AG04449 (cell line): ENCODE measurements at regions not wholly inside any gene's neighbourhood (a gene's known extent, or its start where the extent isn't known, plus 50 kb on each side); places are given as distances from the start of the nearest gene placed in this dataset.

Experiments used
- CTCF ChIA-PET: fragments of 350-600 bp; formaldehyde crosslinking; extraction: SDS; loops from one replicate; lab custom pipeline; 2021; ENCODE audit warnings: antibody characterized with exemption; lab: Yijun Ruan, JAX
- POLR2A ChIA-PET: fragments of 400-600, 350-600 bp; formaldehyde crosslinking; extraction: SDS; loops from one replicate; lab custom pipeline; 2020; ENCODE audit warnings: antibody characterized with exemption, inconsistent platforms; lab: Yijun Ruan, JAX
- DNase-seq: peaks from one replicate; pipeline ENCODE4 v3.0.0-alpha.2; 2010; ENCODE audit warnings: low read depth, low spot score
- H3K4me3 ChIP-seq: 2 replicates; pipeline ENCODE4 v1.5.1; 2011; ENCODE audit warnings: low read depth, mild to moderate bottlenecking, control low read depth, low read length
- CTCF ChIP-seq: IDR thresholded peaks from one replicate; pipeline ENCODE4 v1.5.1; 2011; ENCODE audit warnings: mild to moderate bottlenecking, moderate library complexity, low read length, control low read depth, inconsistent platforms; ENCODE audit not compliant: insufficient read depth; ENCODE audit errors: missing control alignments

GRCh38 chr1:5508669-5509330, 483.4 kb downstream of the NPHP4 start:
- CTCF ChIA-PET, result interaction anchor here (0.7 to 9.0 kb wide), 5 partner anchors 14 to 474 kb away, joined by 3 to 164 read pairs (median 7); no protein-coding TSS in a partner anchor
- DNase-seq, result no peak
- H3K4me3 ChIP-seq, result no peak overlapping the region
- no peak for TF ChIP-seq CTCF
- POLR2A ChIA-PET, result no interaction called here

- no peak for TF ChIP-seq CTCF
- H3K4me3 ChIP-seq, result no peak overlapping the region
- CTCF ChIA-PET, result interaction anchor here (9.0 kb wide), 1 partner anchor 467 kb away, joined by 164 read pairs; no protein-coding TSS in a partner anchor
- DNase-seq, result no peak
- POLR2A ChIA-PET, result no interaction called here
These were observed 484.9 kb downstream of the NPHP4 start for GRCh38 chr1:5507340-5507739.

GRCh38 chr1:5506634-5507033, 485.6 kb downstream of the NPHP4 start:
- DNase-seq, result no peak
- ChIA-PET POLR2A (no interaction called here), CTCF (interaction anchor here (9.0 kb wide), 1 partner anchor 468 kb away, joined by 164 read pairs; no protein-coding TSS in a partner anchor)
- TF ChIP-seq CTCF, result no peak
- H3K4me3 ChIP-seq, result no peak overlapping the region

GRCh38 chr1:5505944-5506343, 486.3 kb downstream of the NPHP4 start:
- CTCF ChIA-PET, result interaction anchor here (9.0 kb wide), 1 partner anchor 469 kb away, joined by 164 read pairs; no protein-coding TSS in a partner anchor
- DNase-seq, result no peak
- TF ChIP-seq CTCF, result no peak
- no peak overlapping the region for H3K4me3 ChIP-seq
- POLR2A ChIA-PET, result no interaction called here

GRCh38 chr1:5504364-5504740, 487.9 kb downstream of the NPHP4 start:
- ChIA-PET POLR2A (no interaction called here), CTCF (interaction anchor here (0.7 to 1.0 kb wide), 2 partner anchors 10 to 471 kb away, joined by 3 to 4 read pairs; no protein-coding TSS in a partner anchor)
- DNase-seq, result no peak
- TF ChIP-seq CTCF, result no peak
- no peak overlapping the region for H3K4me3 ChIP-seq

GRCh38 chr1:5503556-5504363, 488.5 kb downstream of the NPHP4 start:
- CTCF ChIA-PET, result interaction anchor here (0.7 to 1.0 kb wide), 2 partner anchors 11 to 471 kb away, joined by 3 to 4 read pairs; no protein-coding TSS in a partner anchor
- no peak overlapping the region for H3K4me3 ChIP-seq
- POLR2A ChIA-PET, result no interaction called here
- TF ChIP-seq CTCF, result no peak
- DNase-seq, result no peak
